HepG2 (cell line): ENCODE measurements at regions not wholly inside any gene's neighbourhood (a gene's known extent, or its start where the extent isn't known, plus 50 kb on each side); places are given as distances from the start of the nearest gene placed in this dataset.
A peak's percentile ranks its signal among the peaks of the same experiment; 100 is the strongest.

ENCODE experiments used
- ATF4 ChIP-seq, 2 experiments: fragments of 450-650 bp in 1 of 2; sonication (generic) in 1 of 2; formaldehyde crosslinking; IDR thresholded peaks; 2 replicates each; pipeline versions ENCODE4 v1.5.0 to v1.8.0; 2020 to 2022; ENCODE audit warnings: mild to moderate bottlenecking in 1 of 2, missing genetic modification reagents in 1 of 2
- CC2D1A ChIP-seq: sonication (generic); formaldehyde crosslinking; IDR thresholded peaks from 2 replicates; pipeline ENCODE4 v1.8.1; 2023; ENCODE audit warnings: mild to moderate bottlenecking, missing genetic modification reagents
- CCDC6 ChIP-seq: sonication (generic); formaldehyde crosslinking; IDR thresholded peaks from 2 replicates; pipeline ENCODE4 v1.8.1; 2022; ENCODE audit warnings: mild to moderate bottlenecking, missing genetic modification reagents, moderate library complexity
- DMAP1 ChIP-seq: IDR thresholded peaks from 2 replicates; pipeline ENCODE4 v1.6.1; 2016
- FOXA3 ChIP-seq: IDR thresholded peaks from 2 replicates; pipeline ENCODE4 v1.6.1; 2016; ENCODE audit warnings: missing genetic modification reagents, missing compliant biosample characterization
- GATAD1 ChIP-seq: IDR thresholded peaks from 2 replicates; pipeline ENCODE4 v1.6.1; 2016; ENCODE audit warnings: missing genetic modification reagents, missing compliant biosample characterization
- HDAC1 ChIP-seq: sonication (generic); formaldehyde crosslinking; IDR thresholded peaks from 2 replicates; pipeline ENCODE4 v1.5.1; 2020; ENCODE audit warnings: mild to moderate bottlenecking, missing genetic modification reagents
- JDP2 ChIP-seq: sonication (generic); formaldehyde crosslinking; IDR thresholded peaks from 2 replicates; pipeline ENCODE4 v1.8.1; 2022; ENCODE audit warnings: missing genetic modification reagents, borderline replicate concordance
- KAT8 ChIP-seq: IDR thresholded peaks from 2 replicates; pipeline ENCODE4 v1.6.1; 2016; ENCODE audit warnings: missing genetic modification reagents, missing compliant biosample characterization
- KLF15 ChIP-seq: sonication (generic); formaldehyde crosslinking; IDR thresholded peaks from 2 replicates; pipeline ENCODE4 v1.8.1; 2023; ENCODE audit warnings: borderline replicate concordance, mild to moderate bottlenecking, inconsistent platforms, missing genetic modification reagents, mixed read lengths
- KLF16 ChIP-seq, 2 experiments: sonication (generic) in 1 of 2; formaldehyde crosslinking in 1 of 2; IDR thresholded peaks; 2 replicates each; pipeline versions ENCODE4 v1.6.1 to v1.8.0; 2016 to 2023; ENCODE audit warnings: missing genetic modification reagents in 2 of 2, missing compliant biosample characterization in 1 of 2
- MAFK ChIP-seq, 2 experiments: IDR thresholded peaks in 1 of 2; conservative IDR thresholded peaks in 1 of 2; 2 replicates each; pipeline ENCODE4 v1.6.1; 2011; ENCODE audit warnings: improper control_type of control experiment in 2 of 2, low read length in 2 of 2
- NFYB ChIP-seq: sonication (generic); formaldehyde crosslinking; IDR thresholded peaks from 2 replicates; pipeline ENCODE4 v1.4.0; 2020; ENCODE audit warnings: missing genetic modification reagents
- RCOR2 ChIP-seq: IDR thresholded peaks from 2 replicates; pipeline ENCODE4 v1.6.1; 2016; ENCODE audit warnings: missing biosample characterization, missing genetic modification reagents
- SALL1 ChIP-seq: sonication (generic); formaldehyde crosslinking; IDR thresholded peaks from 2 replicates; pipeline ENCODE4 v1.8.0; 2022; ENCODE audit warnings: mild to moderate bottlenecking, missing genetic modification reagents
- SMAD3 ChIP-seq: sonication (generic); formaldehyde crosslinking; IDR thresholded peaks from 2 replicates; pipeline ENCODE4 v1.4.0; 2020; ENCODE audit warnings: missing genetic modification reagents
- SOX6 ChIP-seq, 2 experiments: fragments of 450-650 bp in 1 of 2; sonication (generic) in 1 of 2; formaldehyde crosslinking in 1 of 2; IDR thresholded peaks; 2 replicates each; pipeline versions ENCODE4 v1.4.0 to v1.6.1; 2017 to 2020; ENCODE audit warnings: antibody characterized with exemption in 1 of 2, mild to moderate bottlenecking in 1 of 2, missing genetic modification reagents in 1 of 2
- TAF15 ChIP-seq: fragments of 200-400 bp; formaldehyde crosslinking; IDR thresholded peaks from one replicate; pipeline ENCODE4 v1.6.1; 2018; ENCODE audit warnings: mild to moderate bottlenecking, low read depth, low read length; ENCODE audit not compliant: poor library complexity, severe bottlenecking
- TARDBP ChIP-seq: sonication (generic); formaldehyde crosslinking; IDR thresholded peaks from 2 replicates; pipeline ENCODE4 v1.8.0; 2022; ENCODE audit warnings: mild to moderate bottlenecking, missing genetic modification reagents
- TEAD3 ChIP-seq: optimal IDR thresholded peaks from 2 replicates; pipeline ENCODE3; 2016; ENCODE audit warnings: borderline replicate concordance
- ZFX ChIP-seq: sonication (generic); formaldehyde crosslinking; IDR thresholded peaks from 2 replicates; pipeline ENCODE4 v1.4.0; 2020; ENCODE audit warnings: mild to moderate bottlenecking, low read depth, missing genetic modification reagents, moderate library complexity
- ZNF234 ChIP-seq: sonication (generic); formaldehyde crosslinking; conservative IDR thresholded peaks from 2 replicates; pipeline ENCODE4 v1.5.1; 2020; ENCODE audit warnings: mild to moderate bottlenecking, missing genetic modification reagents
- ZNF331 ChIP-seq: sonication (generic); formaldehyde crosslinking; IDR thresholded peaks from 2 replicates; pipeline ENCODE4 v1.4.0; 2020; ENCODE audit warnings: missing genetic modification reagents
- ZNF569 ChIP-seq: sonication (generic); formaldehyde crosslinking; IDR thresholded peaks from 2 replicates; pipeline ENCODE4 v1.5.0; 2020; ENCODE audit warnings: mild to moderate bottlenecking, missing genetic modification reagents, moderate library complexity, borderline replicate concordance
- ZNF614 ChIP-seq: IDR thresholded peaks from 2 replicates; pipeline ENCODE4 v1.6.1; 2018; ENCODE audit warnings: missing biosample characterization, missing genetic modification reagents, inconsistent platforms, borderline replicate concordance
- ZNF616 ChIP-seq: sonication (generic); formaldehyde crosslinking; IDR thresholded peaks from 2 replicates; pipeline ENCODE4 v1.5.0; 2020; ENCODE audit warnings: low read depth, mild to moderate bottlenecking, missing genetic modification reagents
- ZNF781 ChIP-seq: sonication (generic); formaldehyde crosslinking; IDR thresholded peaks from 2 replicates; pipeline ENCODE4 v1.5.1; 2020; ENCODE audit warnings: borderline replicate concordance, mild to moderate bottlenecking, missing genetic modification reagents; ENCODE audit errors: not compliant biosample characterization
- TF ChIP-seq, protein P1 (sequence below): conservative IDR thresholded peaks from 2 replicates; pipeline ENCODE4 v1.6.1; 2018; ENCODE audit warnings: missing genetic modification reagents

- TF ChIP-seq JDP2 (CRISPR knock-in tag), result no peak
- no peak for TF ChIP-seq KLF15 (CRISPR knock-in tag)
- 0 out of 2 replicates have a peak, but pooled peaks have one; percentile 42 for TF ChIP-seq TARDBP (CRISPR knock-in tag)
- 0 out of 2 replicates have a peak, but pooled peaks have one; percentile 48 for TF ChIP-seq ZNF614 (CRISPR knock-in tag)
- TF ChIP-seq ZNF331 (CRISPR knock-in tag), result peak; percentile 90
- no peak for TF ChIP-seq NFYB (CRISPR knock-in tag)
- no peak for TF ChIP-seq ZNF616 (CRISPR knock-in tag)
- peak; percentile 80 for TF ChIP-seq RCOR2
- no peak for TF ChIP-seq ATF4 (CRISPR knock-in tag; IDR thresholded peaks at IDR 0.05)
- peak; percentile 82 for TF ChIP-seq KAT8
- peak in 1 of 2 experiments; percentile 52; a peak in 1 of 4 replicates for TF ChIP-seq KLF16 (CRISPR knock-in tag; IDR thresholded peaks at IDR 0.05)
- peak; percentile 85 for TF ChIP-seq TEAD3 (CRISPR knock-in tag)
- TF ChIP-seq SALL1 (CRISPR knock-in tag), result peak; percentile 50
- TF ChIP-seq CC2D1A (CRISPR knock-in tag), result no peak
- no peak for TF ChIP-seq TAF15
- no peak for TF ChIP-seq HDAC1 (CRISPR knock-in tag)
- no peak for TF ChIP-seq SOX6 (IDR thresholded peaks at IDR 0.05)
- TF ChIP-seq SOX6 (CRISPR knock-in tag; IDR thresholded peaks at IDR 0.05), result peak; percentile 91
- TF ChIP-seq ZNF781 (CRISPR knock-in tag), result no peak
- 0 out of 2 replicates have a peak, but pooled peaks have one; percentile 74 for TF ChIP-seq CCDC6
- TF ChIP-seq FOXA3, result peak; percentile 95
- peak; percentile 32; the same call in 1 of the 2 replicates for TF ChIP-seq GATAD1 (CRISPR knock-in tag)
- TF ChIP-seq ZNF569 (CRISPR knock-in tag), result no peak
- TF ChIP-seq ZFX, result peak; percentile 27; the same call in 1 of the 2 replicates
- TF ChIP-seq, protein P1, sequence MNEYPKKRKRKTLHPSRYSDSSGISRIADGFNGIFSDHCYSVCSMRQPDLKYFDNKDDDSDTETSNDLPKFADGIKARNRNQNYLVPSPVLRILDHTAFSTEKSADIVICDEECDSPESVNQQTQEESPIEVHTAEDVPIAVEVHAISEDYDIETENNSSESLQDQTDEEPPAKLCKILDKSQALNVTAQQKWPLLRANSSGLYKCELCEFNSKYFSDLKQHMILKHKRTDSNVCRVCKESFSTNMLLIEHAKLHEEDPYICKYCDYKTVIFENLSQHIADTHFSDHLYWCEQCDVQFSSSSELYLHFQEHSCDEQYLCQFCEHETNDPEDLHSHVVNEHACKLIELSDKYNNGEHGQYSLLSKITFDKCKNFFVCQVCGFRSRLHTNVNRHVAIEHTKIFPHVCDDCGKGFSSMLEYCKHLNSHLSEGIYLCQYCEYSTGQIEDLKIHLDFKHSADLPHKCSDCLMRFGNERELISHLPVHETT (CRISPR knock-in tag), result no peak
- TF ChIP-seq DMAP1 (CRISPR knock-in tag), result no peak
- TF ChIP-seq SMAD3, result 0 out of 2 replicates have a peak, but pooled peaks have one; percentile 14
- no peak for TF ChIP-seq MAFK (conservative IDR thresholded peaks at IDR 0.05 in 1 of 2, IDR thresholded peaks at IDR 0.05 in 1 of 2; ENCODE audit: low read length in 2 of 2)
- no peak for TF ChIP-seq ZNF234 (CRISPR knock-in tag)
These were observed 65.7 kb upstream of the SERPINE2 start (continued) for GRCh38 chr2:224104668-224105386.
